ENCODE measurements at regions not wholly inside any gene's neighbourhood (a gene's known extent, or its start where the extent isn't known, plus 50 kb on each side); places are given as distances from the start of the nearest gene placed in this dataset.

- no peaks in the 10 kb centered on the region for H3K36me3 ChIP-seq (ENCODE audit: low read length)
- H3F3A ChIP-seq (ENCODE audit: insufficient read depth): no peaks in the 10 kb centered on the region
- H3K4me2 ChIP-seq (ENCODE audit: low read depth, low read length, poor library complexity, severe bottlenecking): no peak overlapping the region
- H3K9ac ChIP-seq (ENCODE audit: low read length): no peak overlapping the region
- no peaks in the 10 kb centered on the region for H4K20me1 ChIP-seq (ENCODE audit: low read depth, low read length)
- H3K4me3 ChIP-seq (ENCODE audit: insufficient read depth, low read length, poor library complexity, severe bottlenecking): no peak overlapping the region
- no peak overlapping the region for H3K27ac ChIP-seq (ENCODE audit: low read depth, low read length)
- H3K27me3 ChIP-seq (ENCODE audit: low read length): no peaks in the 10 kb centered on the region
- H3K9me3 ChIP-seq (ENCODE audit: insufficient read depth, low read length): no peaks in the 10 kb centered on the region
- no peaks in the 10 kb centered on the region for H3K79me2 ChIP-seq (ENCODE audit: insufficient read depth, low read length)
- H2AFZ ChIP-seq (ENCODE audit: low read depth, low read length, severe bottlenecking): no peak overlapping the region
- TF ChIP-seq EZH2phosphoT487 (conservative IDR thresholded peaks at IDR 0.05; ENCODE audit: low read length) (no peak), CTCF (IDR thresholded peaks at IDR 0.05; ENCODE audit: insufficient read depth, low read length, poor library complexity, severe bottlenecking) (no peak)
- H3K9me2 ChIP-seq (replicated peaks; ENCODE audit: insufficient read depth, low read length): no peaks in the 10 kb centered on the region
Observed at GRCh38 chr20:22836211-22836610, 198.9 kb upstream of the SSTR4 start.

GRCh38 chr20:22836877-22837276 lies 198.2 kb upstream of the SSTR4 start:
- H3K27ac ChIP-seq (ENCODE audit: low read depth, low read length): no peak overlapping the region
- no peaks in the 10 kb centered on the region for H4K20me1 ChIP-seq (ENCODE audit: low read depth, low read length)
- no peak for TF ChIP-seq EZH2phosphoT487 (conservative IDR thresholded peaks at IDR 0.05; ENCODE audit: low read length)
- no peak for TF ChIP-seq CTCF (IDR thresholded peaks at IDR 0.05; ENCODE audit: insufficient read depth, low read length, poor library complexity, severe bottlenecking)
- no peak overlapping the region for H2AFZ ChIP-seq (ENCODE audit: low read depth, low read length, severe bottlenecking)
- no peaks in the 10 kb centered on the region for H3F3A ChIP-seq (ENCODE audit: insufficient read depth)
- no peaks in the 10 kb centered on the region for H3K36me3 ChIP-seq (ENCODE audit: low read length)
- no peak overlapping the region for H3K4me3 ChIP-seq (ENCODE audit: insufficient read depth, low read length, poor library complexity, severe bottlenecking)
- no peaks in the 10 kb centered on the region for H3K79me2 ChIP-seq (ENCODE audit: insufficient read depth, low read length)
- no peaks in the 10 kb centered on the region for H3K9me3 ChIP-seq (ENCODE audit: insufficient read depth, low read length)
- no peaks in the 10 kb centered on the region for H3K27me3 ChIP-seq (ENCODE audit: low read length)
- no peak overlapping the region for H3K4me2 ChIP-seq (ENCODE audit: low read depth, low read length, poor library complexity, severe bottlenecking)
- no peak overlapping the region for H3K9ac ChIP-seq (ENCODE audit: low read length)
- no peaks in the 10 kb centered on the region for H3K9me2 ChIP-seq (replicated peaks; ENCODE audit: insufficient read depth, low read length)

- H2AFZ ChIP-seq (ENCODE audit: low read depth, low read length, severe bottlenecking): no peak overlapping the region
- no peaks in the 10 kb centered on the region for H3K9me2 ChIP-seq (replicated peaks; ENCODE audit: insufficient read depth, low read length)
- H3K27ac ChIP-seq (ENCODE audit: low read depth, low read length): no peak overlapping the region
- no peak overlapping the region for H3K4me3 ChIP-seq (ENCODE audit: insufficient read depth, low read length, poor library complexity, severe bottlenecking)
- H3K9ac ChIP-seq (ENCODE audit: low read length): no peak overlapping the region
- no peaks in the 10 kb centered on the region for H3F3A ChIP-seq (ENCODE audit: insufficient read depth)
- H3K79me2 ChIP-seq (ENCODE audit: insufficient read depth, low read length): no peaks in the 10 kb centered on the region
- TF ChIP-seq CTCF (IDR thresholded peaks at IDR 0.05; ENCODE audit: insufficient read depth, low read length, poor library complexity, severe bottlenecking) (no peak), EZH2phosphoT487 (conservative IDR thresholded peaks at IDR 0.05; ENCODE audit: low read length) (no peak)
- no peaks in the 10 kb centered on the region for H4K20me1 ChIP-seq (ENCODE audit: low read depth, low read length)
- H3K36me3 ChIP-seq (ENCODE audit: low read length): no peaks in the 10 kb centered on the region
- H3K4me2 ChIP-seq (ENCODE audit: low read depth, low read length, poor library complexity, severe bottlenecking): no peak overlapping the region
- no peaks in the 10 kb centered on the region for H3K27me3 ChIP-seq (ENCODE audit: low read length)
- no peaks in the 10 kb centered on the region for H3K9me3 ChIP-seq (ENCODE audit: insufficient read depth, low read length)
Observed at GRCh38 chr20:22838001-22838400, 197.1 kb upstream of the SSTR4 start.

- no peak overlapping the region for H3K9ac ChIP-seq (ENCODE audit: low read length)
- no peak for TF ChIP-seq CTCF (IDR thresholded peaks at IDR 0.05; ENCODE audit: insufficient read depth, low read length, poor library complexity, severe bottlenecking)
- no peak for TF ChIP-seq EZH2phosphoT487 (conservative IDR thresholded peaks at IDR 0.05; ENCODE audit: low read length)
- H2AFZ ChIP-seq (ENCODE audit: low read depth, low read length, severe bottlenecking): no peak overlapping the region
- H3K36me3 ChIP-seq (ENCODE audit: low read length): no peaks in the 10 kb centered on the region
- H3K79me2 ChIP-seq (ENCODE audit: insufficient read depth, low read length): no peaks in the 10 kb centered on the region
- no peaks in the 10 kb centered on the region for H3K9me2 ChIP-seq (replicated peaks; ENCODE audit: insufficient read depth, low read length)
- H3K27ac ChIP-seq (ENCODE audit: low read depth, low read length): no peak overlapping the region
- H3K4me3 ChIP-seq (ENCODE audit: insufficient read depth, low read length, poor library complexity, severe bottlenecking): no peak overlapping the region
- H3F3A ChIP-seq (ENCODE audit: insufficient read depth): no peaks in the 10 kb centered on the region
- no peaks in the 10 kb centered on the region for H4K20me1 ChIP-seq (ENCODE audit: low read depth, low read length)
- no peaks in the 10 kb centered on the region for H3K9me3 ChIP-seq (ENCODE audit: insufficient read depth, low read length)
- no peak overlapping the region for H3K4me2 ChIP-seq (ENCODE audit: low read depth, low read length, poor library complexity, severe bottlenecking)
- no peaks in the 10 kb centered on the region for H3K27me3 ChIP-seq (ENCODE audit: low read length)
Observed at GRCh38 chr20:22841846-22842245, 193.3 kb upstream of the SSTR4 start.

All from SU-DHL-6 (cell line).